Adipocyte (in vitro differentiated cells): ENCODE measurements at regions not wholly inside any gene's neighbourhood (a gene's known extent, or its start where the extent isn't known, plus 50 kb on each side); places are given as distances from the start of the nearest gene placed in this dataset.
"Not testable (repeated sequence)": the region's sequence is repeated elsewhere in the genome, so short reads cannot be mapped to it uniquely, and the experiment has no call there.

Experiments used
- DNase-seq: peaks from one replicate; pipeline ENCODE4 v3.0.0-alpha.2; 2015; ENCODE audit warnings: low read depth
- H3K27me3 ChIP-seq: replicated peaks from 2 replicates; pipeline ENCODE4 v1.7.0; 2013; ENCODE audit warnings: mild to moderate bottlenecking, low read length, moderate library complexity; ENCODE audit not compliant: control insufficient read depth, insufficient read depth
- H3K36me3 ChIP-seq: 2 replicates; pipeline ENCODE4 v1.7.0; 2013; ENCODE audit warnings: low read length, mild to moderate bottlenecking, moderate library complexity; ENCODE audit not compliant: control insufficient read depth, insufficient read depth, severe bottlenecking
- H3K4me1 ChIP-seq: 2 replicates; pipeline ENCODE4 v1.7.0; 2013; ENCODE audit warnings: mild to moderate bottlenecking, low read length, moderate library complexity; ENCODE audit not compliant: control insufficient read depth, insufficient read depth
- H3K4me3 ChIP-seq: 2 replicates; pipeline ENCODE4 v1.7.0; 2013; ENCODE audit warnings: mild to moderate bottlenecking, low read length, moderate library complexity
- H3K9ac ChIP-seq: 2 replicates; pipeline ENCODE4 v1.7.0; 2013; ENCODE audit warnings: mild to moderate bottlenecking, low read length, moderate library complexity
- H3K9me3 ChIP-seq: 2 replicates; pipeline ENCODE4 v1.7.0; 2013; ENCODE audit warnings: mild to moderate bottlenecking, low read length, moderate library complexity; ENCODE audit not compliant: control insufficient read depth

DNA sequence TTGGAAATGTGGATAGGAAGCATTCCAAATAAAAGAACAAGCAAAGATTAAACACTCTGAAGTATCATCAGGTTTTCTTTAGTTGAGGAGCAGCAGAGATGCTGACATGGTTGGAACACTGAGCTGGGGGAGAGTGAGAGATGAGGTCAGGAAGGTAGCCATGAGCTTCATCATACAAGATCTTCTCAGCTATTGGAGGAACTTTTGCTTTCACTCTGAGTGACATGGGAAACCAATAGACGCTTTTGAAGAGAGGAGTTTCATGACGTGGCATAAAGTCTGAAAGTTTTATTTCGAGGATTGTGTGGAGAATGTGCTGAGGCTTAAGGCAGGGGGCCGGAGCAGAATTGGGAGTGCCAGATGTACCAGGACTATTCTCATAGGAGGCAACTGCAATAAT, 616.2 kb upstream of the CAMK1G start:
- Histone ChIP-seq H3K4me1 (no peaks in the 10 kb centered on the region), H3K36me3 (no peaks in the 10 kb centered on the region), H3K9me3 (no peaks in the 10 kb centered on the region), H3K9ac (no peak overlapping the region), H3K27me3 (peaks cover 6% of the 10 kb centered on the region), H3K4me3 (no peak overlapping the region)
- DNase-seq: no peak

- H3K9me3 ChIP-seq: no peaks in the 10 kb centered on the region
- no peaks in the 10 kb centered on the region for H3K27me3 ChIP-seq
- no peak overlapping the region for H3K4me3 ChIP-seq
- H3K9ac ChIP-seq: no peak overlapping the region
- no peaks in the 10 kb centered on the region for H3K36me3 ChIP-seq
- DNase-seq: no peak
- H3K4me1 ChIP-seq: no peaks in the 10 kb centered on the region
Observed at GRCh38 chr1:208974717-208975116, 608.8 kb upstream of the CAMK1G start.

- no peaks in the 10 kb centered on the region for H3K9me3 ChIP-seq
- H3K36me3 ChIP-seq: no peaks in the 10 kb centered on the region
- no peak for DNase-seq
- no peaks in the 10 kb centered on the region for H3K4me1 ChIP-seq
- H3K4me3 ChIP-seq: no peak overlapping the region
- H3K27me3 ChIP-seq: no peaks in the 10 kb centered on the region
- H3K9ac ChIP-seq: no peak overlapping the region
Observed at GRCh38 chr1:208975456-208975855, 608.1 kb upstream of the CAMK1G start.

- no peak overlapping the region for H3K9ac ChIP-seq
- no peaks in the 10 kb centered on the region for H3K36me3 ChIP-seq
- H3K9me3 ChIP-seq: no peaks in the 10 kb centered on the region
- H3K27me3 ChIP-seq: no peaks in the 10 kb centered on the region
- no peaks in the 10 kb centered on the region for H3K4me1 ChIP-seq
- no peak overlapping the region for H3K4me3 ChIP-seq
- peak; percentile 34 for DNase-seq
Observed at GRCh38 chr1:208977012-208977411, 606.5 kb upstream of the CAMK1G start.

- no peaks in the 10 kb centered on the region for H3K9me3 ChIP-seq
- H3K36me3 ChIP-seq: no peaks in the 10 kb centered on the region
- H3K4me3 ChIP-seq: no peak overlapping the region
- no peaks in the 10 kb centered on the region for H3K27me3 ChIP-seq
- peak; percentile 50 for DNase-seq
- no peak overlapping the region for H3K9ac ChIP-seq
- H3K4me1 ChIP-seq: no peaks in the 10 kb centered on the region
Observed at GRCh38 chr1:208977638-208978256, 605.8 kb upstream of the CAMK1G start.

DNA sequence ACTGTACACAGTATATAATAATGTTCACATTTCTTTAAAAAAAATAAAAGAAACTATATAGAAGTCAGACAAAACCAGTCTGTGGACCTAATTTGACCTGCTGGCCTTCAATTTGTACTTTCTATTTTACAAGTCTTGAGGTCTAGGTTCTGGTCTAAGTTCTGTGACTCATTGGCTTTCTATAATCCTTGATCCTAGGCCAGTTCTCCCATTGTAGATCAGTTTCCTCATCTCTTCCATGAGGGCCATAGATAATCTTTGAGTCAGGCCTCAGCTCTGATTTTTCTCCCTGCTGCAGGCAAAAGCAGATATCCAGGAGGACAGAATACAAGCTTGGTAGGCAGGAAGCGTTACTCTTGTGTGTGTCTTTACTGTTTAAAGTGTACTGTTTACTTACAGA, 603.7 kb upstream of the CAMK1G start:
- Histone ChIP-seq H3K4me1 (no peaks in the 10 kb centered on the region), H3K4me3 (no peak overlapping the region), H3K27me3 (no peaks in the 10 kb centered on the region), H3K9ac (no peak overlapping the region), H3K9me3 (no peaks in the 10 kb centered on the region), H3K36me3 (no peaks in the 10 kb centered on the region)
- DNase-seq: no peak

DNA sequence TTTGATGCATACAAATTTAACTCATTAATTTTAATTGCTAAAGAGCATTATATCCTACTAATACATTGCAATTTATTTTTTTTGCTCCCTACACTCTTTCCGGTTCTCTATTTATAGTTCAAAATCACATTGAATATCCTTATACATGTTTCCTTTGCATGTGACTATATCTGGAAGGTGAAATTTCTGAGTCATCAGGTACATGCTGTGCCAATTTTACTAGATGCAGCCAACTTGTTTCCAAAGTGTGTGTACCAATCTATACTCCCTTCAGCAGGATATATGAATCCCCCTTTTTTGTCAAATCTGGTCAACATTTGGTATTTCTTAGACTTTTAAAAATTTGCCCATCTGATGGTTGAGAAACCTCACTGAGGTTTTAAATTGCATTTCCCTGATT, 602.9 kb upstream of the CAMK1G start:
- Histone ChIP-seq H3K9me3 (no peaks in the 10 kb centered on the region), H3K9ac (no peak overlapping the region), H3K27me3 (no peaks in the 10 kb centered on the region), H3K4me1 (no peaks in the 10 kb centered on the region), H3K4me3 (no peak overlapping the region), H3K36me3 (no peaks in the 10 kb centered on the region)
- no peak for DNase-seq

DNA sequence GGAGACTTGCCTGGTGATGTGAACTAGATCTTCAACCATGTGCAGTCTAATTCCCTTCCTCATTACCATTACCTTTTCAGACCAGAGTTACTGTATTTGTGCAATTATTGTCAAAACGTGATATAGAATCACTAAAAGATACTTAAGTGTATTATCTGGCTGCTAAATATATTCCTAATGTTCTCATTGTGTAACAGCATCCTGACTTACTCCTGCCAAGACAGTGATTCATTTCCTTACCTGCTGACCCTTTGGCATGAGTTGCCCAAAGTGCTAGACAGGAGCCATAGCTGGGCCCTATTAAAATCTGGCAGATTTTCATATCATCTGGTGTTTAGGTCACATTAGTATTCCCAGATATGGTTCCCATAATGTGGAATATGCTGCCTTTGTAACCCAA, 598.3 kb upstream of the CAMK1G start:
- DNase-seq: no peak
- Histone ChIP-seq H3K9me3 (no peaks in the 10 kb centered on the region), H3K4me3 (no peak overlapping the region), H3K27me3 (no peaks in the 10 kb centered on the region), H3K4me1 (peaks cover 4% of the 10 kb centered on the region), H3K36me3 (no peaks in the 10 kb centered on the region), H3K9ac (no peak overlapping the region)

DNA sequence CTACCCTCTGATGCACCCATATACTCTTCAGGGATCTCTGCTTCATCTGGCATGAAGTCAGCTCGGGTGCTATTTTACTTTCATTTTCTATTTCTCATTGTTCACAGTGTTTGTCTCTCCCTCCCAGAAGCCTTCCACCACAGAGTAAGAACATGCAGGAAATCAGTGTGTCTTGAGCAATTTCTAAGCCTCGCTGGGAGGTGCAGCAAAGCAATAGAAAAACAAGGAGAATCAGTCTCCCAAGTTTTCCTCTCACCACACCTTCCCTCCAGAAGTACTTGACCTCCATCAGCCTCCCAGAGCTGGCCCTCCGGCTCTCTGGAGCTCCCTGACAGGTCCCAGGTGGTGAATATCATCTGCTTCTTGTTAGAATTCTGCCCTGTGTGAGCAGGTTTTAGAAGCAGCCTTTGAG, 594.7 kb upstream of the CAMK1G start:
- peaks cover 4% of the 10 kb centered on the region for H3K4me1 ChIP-seq
- peak; percentile 81 for DNase-seq
- H3K9ac ChIP-seq: peak overlapping the region; percentile 71
- no peaks in the 10 kb centered on the region for H3K27me3 ChIP-seq
- H3K36me3 ChIP-seq: no peaks in the 10 kb centered on the region
- H3K4me3 ChIP-seq: peak overlapping the region; percentile 80
- no peaks in the 10 kb centered on the region for H3K9me3 ChIP-seq

- no peak for DNase-seq
- H3K9ac ChIP-seq: no peak overlapping the region
- no peaks in the 10 kb centered on the region for H3K27me3 ChIP-seq
- H3K9me3 ChIP-seq: no peaks in the 10 kb centered on the region
- no peak overlapping the region for H3K4me3 ChIP-seq
- no peaks in the 10 kb centered on the region for H3K36me3 ChIP-seq
- peaks cover 4% of the 10 kb centered on the region for H3K4me1 ChIP-seq
Observed at GRCh38 chr1:208990456-208990855, 593.1 kb upstream of the CAMK1G start.

- not testable (repeated sequence) for DNase-seq, H3K36me3 ChIP-seq, H3K9ac ChIP-seq, H3K9me3 ChIP-seq, H3K4me3 ChIP-seq, H3K27me3 ChIP-seq, H3K4me1 ChIP-seq
Observed at GRCh38 chr1:208997053-208997452, 586.5 kb upstream of the CAMK1G start.

GRCh38 chr1:208997726-208998312, 585.7 kb upstream of the CAMK1G start:
- H3K4me3 ChIP-seq: no peak overlapping the region
- peak; percentile 45 for DNase-seq
- H3K9ac ChIP-seq: no peak overlapping the region
- H3K27me3 ChIP-seq: no peaks in the 10 kb centered on the region
- no peaks in the 10 kb centered on the region for H3K9me3 ChIP-seq
- no peaks in the 10 kb centered on the region for H3K36me3 ChIP-seq
- H3K4me1 ChIP-seq: no peaks in the 10 kb centered on the region
